HCT116 (cell line): ENCODE measurements at regions not wholly inside any gene's neighbourhood (a gene's known extent, or its start where the extent isn't known, plus 50 kb on each side); places are given as distances from the start of the nearest gene placed in this dataset.

Experiments
- CTCF ChIP-seq, 3 experiments: fragments of 200-600 bp in 1 of 3; sonication (generic) in 1 of 3; IDR thresholded peaks in 2 of 3; conservative IDR thresholded peaks in 1 of 3; 2 replicates each; pipeline ENCODE4 v1.5.1; 2012 to 2017; ENCODE audit warnings: low read depth in 2 of 3, low read length in 2 of 3, antibody characterized with exemption in 1 of 3, borderline replicate concordance in 1 of 3, control low read depth in 1 of 3, mild to moderate bottlenecking in 1 of 3, mixed read lengths in 1 of 3, mixed run types in 1 of 3, moderate library complexity in 1 of 3; ENCODE audit not compliant: insufficient read depth in 1 of 3
- POLR2A ChIP-seq: IDR thresholded peaks from 2 replicates; pipeline ENCODE4 v1.7.0; 2011; ENCODE audit warnings: borderline replicate concordance; ENCODE audit not compliant: insufficient read depth, insufficient read length; ENCODE audit errors: extremely low read depth
- RAD21 ChIP-seq: IDR thresholded peaks from 2 replicates; pipeline ENCODE4 v1.6.1; 2012; ENCODE audit warnings: low read depth, mild to moderate bottlenecking
- TF ChIP-seq, protein P1 (sequence below): IDR thresholded peaks from 2 replicates; pipeline ENCODE4 v1.6.1; 2012; ENCODE audit warnings: low read depth

- TF ChIP-seq POLR2A (no peak), RAD21 (no peak), CTCF (IDR thresholded peaks at IDR 0.05 in 2 of 3, conservative IDR thresholded peaks at IDR 0.05 in 1 of 3; ENCODE audit: borderline replicate concordance in 1 of 3, insufficient read depth in 1 of 3, low read depth in 2 of 3, low read length in 2 of 3) (no peak)
- TF ChIP-seq, protein P1, sequence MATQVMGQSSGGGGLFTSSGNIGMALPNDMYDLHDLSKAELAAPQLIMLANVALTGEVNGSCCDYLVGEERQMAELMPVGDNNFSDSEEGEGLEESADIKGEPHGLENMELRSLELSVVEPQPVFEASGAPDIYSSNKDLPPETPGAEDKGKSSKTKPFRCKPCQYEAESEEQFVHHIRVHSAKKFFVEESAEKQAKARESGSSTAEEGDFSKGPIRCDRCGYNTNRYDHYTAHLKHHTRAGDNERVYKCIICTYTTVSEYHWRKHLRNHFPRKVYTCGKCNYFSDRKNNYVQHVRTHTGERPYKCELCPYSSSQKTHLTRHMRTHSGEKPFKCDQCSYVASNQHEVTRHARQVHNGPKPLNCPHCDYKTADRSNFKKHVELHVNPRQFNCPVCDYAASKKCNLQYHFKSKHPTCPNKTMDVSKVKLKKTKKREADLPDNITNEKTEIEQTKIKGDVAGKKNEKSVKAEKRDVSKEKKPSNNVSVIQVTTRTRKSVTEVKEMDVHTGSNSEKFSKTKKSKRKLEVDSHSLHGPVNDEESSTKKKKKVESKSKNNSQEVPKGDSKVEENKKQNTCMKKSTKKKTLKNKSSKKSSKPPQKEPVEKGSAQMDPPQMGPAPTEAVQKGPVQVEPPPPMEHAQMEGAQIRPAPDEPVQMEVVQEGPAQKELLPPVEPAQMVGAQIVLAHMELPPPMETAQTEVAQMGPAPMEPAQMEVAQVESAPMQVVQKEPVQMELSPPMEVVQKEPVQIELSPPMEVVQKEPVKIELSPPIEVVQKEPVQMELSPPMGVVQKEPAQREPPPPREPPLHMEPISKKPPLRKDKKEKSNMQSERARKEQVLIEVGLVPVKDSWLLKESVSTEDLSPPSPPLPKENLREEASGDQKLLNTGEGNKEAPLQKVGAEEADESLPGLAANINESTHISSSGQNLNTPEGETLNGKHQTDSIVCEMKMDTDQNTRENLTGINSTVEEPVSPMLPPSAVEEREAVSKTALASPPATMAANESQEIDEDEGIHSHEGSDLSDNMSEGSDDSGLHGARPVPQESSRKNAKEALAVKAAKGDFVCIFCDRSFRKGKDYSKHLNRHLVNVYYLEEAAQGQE, result no peak
Measured at GRCh38 chr11:128246364-128246801, 341.0 kb downstream of the ETS1 start.
